ENCODE measurements at regions not wholly inside any gene's neighbourhood (a gene's known extent, or its start where the extent isn't known, plus 50 kb on each side); places are given as distances from the start of the nearest gene placed in this dataset.
"Not testable (repeated sequence)": the region's sequence is repeated elsewhere in the genome, so short reads cannot be mapped to it uniquely, and the experiment has no call there.

DNA sequence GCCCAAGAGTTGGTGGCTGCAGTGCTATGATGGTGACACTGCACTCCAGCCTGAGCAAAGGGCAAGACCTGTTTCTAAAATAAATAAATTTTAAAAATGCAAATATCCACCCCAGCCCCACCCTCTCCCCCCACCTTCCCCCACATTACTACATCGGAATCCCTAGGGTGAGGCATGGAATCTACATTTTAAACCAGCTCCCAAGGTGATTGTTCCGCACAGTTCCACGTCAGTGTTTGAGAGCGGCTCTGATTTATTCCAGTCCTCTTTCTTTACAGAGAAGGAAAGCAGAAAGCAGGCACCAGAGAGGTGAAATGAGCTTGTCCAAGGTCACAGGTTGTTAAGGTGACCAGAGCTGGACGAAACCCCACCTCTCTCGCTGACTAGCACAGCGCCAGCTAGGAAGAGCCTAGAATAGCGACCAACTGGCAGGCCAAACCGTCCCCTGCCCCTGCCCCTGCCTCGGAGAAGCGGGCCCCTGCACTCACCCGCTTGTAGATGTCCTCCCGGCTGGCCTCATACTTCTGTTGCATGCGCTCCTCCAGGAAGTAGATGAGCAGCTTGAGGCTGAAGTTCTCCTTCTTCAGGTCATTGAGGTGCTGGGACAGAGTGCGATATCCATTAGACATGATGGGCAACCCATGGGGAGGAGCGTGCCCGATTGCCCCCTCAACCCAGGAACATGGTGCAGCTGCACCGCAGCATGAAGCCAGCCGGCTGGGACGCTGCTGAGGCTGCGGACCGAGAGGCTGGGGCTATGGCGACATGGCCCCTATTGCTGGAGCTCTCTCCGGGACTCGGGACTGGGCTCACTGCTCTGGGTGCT is 103.7 kb upstream of the NBPF26 start:
- not testable (repeated sequence) for DNase-seq

DNA sequence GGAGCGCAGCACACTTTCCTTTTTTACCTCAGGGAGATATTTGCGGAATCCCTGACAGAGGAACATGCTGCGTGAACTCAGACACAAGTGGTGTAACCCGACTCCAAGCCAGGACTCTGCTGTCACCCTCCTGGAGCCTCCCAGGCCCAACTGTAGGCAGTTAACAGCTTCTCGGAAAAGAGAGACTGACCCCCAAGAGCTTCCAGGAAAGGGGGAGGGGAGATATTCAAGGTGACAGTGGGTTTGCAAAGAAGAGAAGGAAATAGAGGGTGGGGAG is 103.1 kb upstream of the NBPF26 start:
- not testable (repeated sequence) for DNase-seq

DNA sequence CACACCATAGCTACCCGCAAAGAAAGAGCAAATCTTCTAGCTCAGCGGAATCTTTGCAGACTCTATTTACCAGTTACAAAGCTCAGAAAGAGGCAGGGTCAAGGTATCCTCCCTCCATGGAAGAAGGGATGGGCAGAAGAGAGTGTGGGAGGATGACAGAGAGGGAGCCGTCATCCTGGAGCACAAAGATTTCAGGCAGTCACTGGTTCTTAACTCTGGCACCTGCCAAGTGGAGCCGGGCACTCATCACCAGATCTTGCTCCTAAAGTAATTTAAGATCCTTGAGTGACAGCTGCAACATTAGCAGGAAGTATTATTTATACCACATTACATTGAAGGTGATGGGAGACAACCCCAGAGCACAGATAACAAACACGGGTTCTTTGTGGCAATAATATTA is 102.5 kb upstream of the NBPF26 start:
- DNase-seq, result not testable (repeated sequence)

DNA sequence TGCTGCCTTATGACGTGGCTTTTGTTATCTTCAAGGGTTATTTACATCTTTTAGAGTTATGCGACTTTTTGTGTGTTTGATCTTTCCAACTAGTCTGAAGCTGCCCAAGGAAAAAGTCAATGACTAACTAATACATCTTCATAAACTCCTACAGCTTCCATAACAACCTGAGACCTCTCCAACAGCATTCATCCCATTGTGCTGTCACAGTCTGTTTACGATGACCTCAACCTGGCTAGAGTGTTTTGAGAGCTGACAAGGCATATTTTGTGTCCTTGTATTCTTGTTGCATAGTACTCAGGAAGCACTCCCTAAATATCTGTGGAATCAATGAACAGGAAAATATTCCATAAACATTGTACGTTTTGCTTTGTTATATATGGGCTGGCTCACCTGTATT is 100.2 kb upstream of the NBPF26 start:
- DNase-seq, result not testable (repeated sequence)

DNA sequence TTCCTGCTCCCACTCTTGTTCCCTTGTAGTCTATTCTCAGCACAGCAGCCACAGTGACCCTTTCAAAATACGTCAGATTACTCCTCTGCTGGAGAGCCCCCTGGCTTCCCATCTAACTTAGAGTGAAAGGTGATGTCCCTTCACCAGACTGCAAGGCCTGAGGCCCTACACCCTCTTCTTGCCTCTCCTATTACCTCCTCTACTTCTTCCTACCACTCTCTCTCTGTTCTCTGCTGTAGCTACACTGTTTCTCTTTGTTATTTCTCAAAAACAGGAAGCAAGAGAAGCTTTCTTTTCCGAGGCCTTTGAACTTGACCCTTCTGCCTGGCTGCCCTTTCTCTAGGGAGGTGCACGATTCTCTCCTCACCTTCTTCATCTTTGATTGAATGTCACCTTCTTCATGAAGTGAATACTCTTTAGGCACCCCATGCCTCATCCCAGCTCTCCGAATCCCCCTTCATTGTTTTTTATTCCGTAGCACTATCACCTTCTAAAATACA is 99.1 kb upstream of the NBPF26 start:
- not testable (repeated sequence) for DNase-seq

DNA sequence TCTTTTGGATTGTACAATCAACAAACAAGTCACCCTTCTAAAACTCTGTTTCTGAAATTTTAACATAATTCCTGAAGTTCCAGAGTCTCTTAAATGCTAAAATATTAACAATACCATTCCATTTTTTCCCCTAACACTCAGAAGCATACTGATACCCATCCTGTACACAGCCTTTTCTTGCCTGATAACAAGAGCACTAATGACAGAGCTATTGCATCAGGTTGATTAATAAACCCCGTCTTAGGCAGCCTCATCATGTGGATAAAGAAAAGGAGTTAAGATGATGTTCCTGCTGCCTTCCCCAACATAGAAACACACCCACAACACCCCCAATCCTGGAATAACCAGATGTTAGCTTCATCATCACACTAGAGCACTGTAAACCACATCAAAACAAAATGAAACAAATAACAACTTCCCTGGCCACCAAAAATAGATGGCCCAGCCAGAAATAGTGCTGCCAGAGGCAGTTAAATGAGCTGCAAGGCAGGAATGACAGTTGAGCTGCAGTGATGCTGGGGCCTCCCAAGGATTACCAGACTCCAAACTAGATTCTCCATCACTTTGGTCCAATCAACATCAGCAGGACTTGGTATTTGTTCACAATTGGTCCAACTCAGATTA is 93.8 kb upstream of the NBPF26 start:
- not testable (repeated sequence) for DNase-seq

DNA sequence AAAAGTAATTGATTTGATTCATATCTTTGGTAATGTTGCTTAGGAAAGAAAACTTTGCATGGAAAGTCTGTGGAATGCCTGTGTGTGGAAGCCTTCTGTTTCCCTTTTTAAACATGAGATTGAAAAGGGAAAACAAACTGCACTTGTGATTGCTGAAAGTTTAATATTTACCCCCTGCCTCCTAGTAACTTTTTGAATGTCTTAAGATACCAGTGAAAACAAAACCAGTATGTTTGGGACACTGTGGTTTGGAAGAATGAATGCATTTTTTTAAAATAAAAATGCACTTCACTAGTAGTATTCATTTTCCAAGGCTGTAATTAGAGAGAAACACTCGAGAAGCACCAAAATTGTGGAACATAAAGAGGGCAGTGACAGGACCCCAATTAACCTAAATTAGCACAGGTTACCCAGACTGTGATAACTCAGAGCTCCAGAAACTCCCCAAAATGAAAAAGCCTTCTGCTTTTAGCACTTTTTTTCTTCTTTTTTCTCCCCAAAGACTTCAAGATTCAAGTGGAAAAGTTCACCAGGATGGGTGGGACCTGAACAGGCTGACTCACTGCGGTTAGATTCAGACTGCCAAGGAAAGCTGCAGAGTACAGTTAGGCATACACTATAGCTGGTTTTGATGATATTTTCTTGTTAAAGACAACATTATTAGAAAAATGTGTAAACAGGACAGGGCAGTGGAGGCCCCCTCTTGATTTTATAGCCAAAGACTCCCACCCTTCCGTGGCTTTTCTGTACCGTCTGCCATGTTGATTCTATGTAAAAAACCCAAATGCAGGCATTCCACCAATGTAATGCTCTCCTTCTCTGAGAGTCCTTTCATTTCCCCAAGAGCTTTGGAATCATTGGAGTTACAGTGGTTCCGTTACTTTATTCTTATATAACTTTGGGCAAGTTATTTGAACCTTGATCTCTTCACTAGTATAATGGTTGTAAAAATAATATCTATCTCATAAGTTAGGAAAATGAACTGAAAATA is 88.6 kb upstream of the NBPF26 start:
- not testable (repeated sequence) for DNase-seq

DNA sequence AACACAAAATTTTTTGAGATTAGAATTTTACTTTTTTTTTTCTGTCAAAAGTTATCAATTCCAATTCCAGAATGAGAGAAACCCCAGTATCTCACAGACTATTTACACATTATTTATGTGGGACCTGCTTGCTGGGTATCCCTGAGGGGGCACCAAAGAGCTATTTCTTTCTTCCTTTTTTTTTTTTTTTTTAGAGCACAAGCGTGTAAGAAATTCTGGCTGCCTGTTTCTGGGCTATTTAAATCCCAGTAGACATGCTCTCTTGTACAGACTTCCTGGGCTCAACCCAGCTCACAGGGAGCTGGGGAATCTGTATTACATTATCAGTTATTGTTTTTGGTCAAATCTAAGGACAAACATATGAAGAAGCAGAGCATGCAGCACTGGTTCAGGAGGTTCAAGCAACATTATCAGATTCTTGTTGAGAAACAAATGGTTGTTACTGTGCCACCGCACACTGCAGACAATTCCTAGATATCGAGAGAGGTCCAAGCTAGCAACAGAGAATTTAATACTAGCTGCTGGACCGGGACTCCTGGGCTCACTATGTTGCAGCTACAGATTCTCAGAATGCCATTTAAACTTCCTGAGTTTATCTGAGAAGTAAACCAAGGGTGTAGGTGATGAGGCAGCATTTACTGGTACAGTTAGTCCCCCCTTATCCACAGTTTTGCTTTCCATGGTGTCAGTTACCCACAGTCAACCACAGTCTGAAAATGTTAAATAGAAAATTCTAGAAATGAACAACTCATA is 83.3 kb upstream of the NBPF26 start:
- not testable (repeated sequence) for DNase-seq

DNA sequence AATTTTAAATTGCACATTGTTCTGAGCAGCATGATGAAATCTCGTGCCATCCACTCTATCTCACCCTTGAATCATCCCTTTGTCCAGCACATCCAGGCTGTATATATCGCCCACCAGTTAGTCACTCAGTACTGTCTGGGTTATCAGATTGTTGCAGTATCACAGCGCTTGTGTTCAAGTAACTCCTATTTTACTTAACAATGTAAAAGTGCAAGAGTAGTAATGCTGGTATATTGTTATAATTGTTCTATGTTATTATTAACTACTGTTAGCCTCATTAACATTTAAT is 82.8 kb upstream of the NBPF26 start:
- not testable (repeated sequence) for DNase-seq

DNA sequence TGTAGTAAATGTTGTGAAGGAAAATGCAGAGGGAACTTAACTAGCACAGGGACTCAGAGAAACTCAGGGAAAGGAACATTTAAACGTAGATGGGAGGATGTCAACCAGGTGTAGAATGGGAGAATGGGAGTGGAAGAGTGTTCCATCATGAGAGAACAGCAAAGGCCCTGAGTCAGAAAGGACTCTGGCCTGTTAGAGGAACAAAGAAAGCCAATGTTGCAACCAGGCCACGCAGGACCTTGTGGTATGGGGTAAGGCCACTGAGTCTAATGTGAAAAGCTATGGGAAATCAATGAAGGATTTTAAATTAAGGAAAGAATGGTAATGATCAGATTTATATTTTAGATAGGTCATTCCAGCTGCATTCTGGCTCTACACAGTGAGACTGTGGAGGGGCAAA is 76.6 kb upstream of the NBPF26 start:
- not testable (repeated sequence) for DNase-seq

DNA sequence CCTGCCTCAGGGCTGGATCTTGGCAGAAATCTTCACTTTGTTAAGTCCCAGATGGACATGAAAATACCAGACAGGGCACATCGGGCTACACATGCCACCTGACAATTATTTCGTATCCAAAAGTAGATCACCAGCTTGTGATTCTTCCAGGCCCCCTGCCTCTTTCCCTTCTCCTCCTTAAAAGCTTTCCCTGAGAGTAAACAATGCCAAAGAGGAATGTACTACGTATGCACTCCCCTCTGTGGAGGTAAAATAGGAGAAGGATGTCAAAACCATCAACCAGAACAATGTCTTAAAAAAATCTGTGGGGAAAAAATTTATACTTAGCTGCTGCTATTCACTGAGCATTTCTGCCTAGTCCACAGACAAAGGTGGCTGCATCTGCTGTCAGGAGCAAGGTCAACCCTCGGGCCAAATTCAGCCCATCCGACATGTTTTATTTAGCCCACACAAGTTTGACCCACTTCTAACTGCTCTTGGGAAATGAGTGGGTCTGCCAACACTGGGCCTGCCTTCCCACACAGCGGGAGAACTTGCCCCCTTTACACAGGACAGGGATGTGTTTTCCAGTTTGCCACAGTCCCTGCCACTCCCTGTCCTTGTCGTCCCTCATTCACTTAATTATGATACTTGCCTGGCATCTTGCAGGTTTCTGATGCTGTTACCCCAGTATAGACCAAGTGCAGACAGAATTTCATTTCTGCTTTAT is 74.7 kb upstream of the NBPF26 start:
- not testable (repeated sequence) for DNase-seq

DNA sequence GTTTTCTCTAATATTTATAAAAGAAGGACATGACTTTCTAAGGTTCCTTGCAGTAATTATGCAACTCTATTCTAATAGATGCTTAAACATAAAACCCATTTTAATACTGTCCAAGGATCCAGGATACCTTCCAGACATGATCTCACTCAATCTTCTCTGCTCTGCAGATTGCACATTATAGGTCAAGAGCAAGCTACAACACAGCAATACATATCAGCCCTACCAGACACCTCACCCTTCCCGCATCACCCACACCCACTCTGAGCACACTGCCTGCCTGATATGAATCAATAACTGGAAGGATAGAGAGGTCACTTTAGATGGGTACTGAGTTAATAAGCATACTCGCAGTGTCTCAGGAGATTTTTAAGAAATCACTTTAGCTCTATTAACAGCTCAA is 74.0 kb upstream of the NBPF26 start:
- not testable (repeated sequence) for DNase-seq

DNA sequence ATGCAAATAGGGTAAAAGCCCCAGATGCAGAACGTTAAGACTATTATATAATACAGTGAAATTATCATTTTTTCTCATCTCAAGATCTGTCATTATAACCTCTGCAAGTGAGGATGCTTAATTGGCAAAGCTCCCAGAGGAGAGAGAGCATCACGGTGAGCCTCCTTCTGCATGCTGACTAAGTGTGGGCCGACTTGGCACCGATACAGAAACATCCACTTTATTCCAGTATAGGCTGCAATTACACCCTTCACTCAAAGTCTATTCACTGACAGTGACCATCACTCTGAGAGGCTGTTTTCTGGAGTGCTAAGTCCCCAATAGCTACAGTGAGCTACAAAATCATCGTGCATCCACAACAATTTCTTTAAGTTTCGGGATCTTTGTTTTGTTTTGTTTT is 69.6 kb upstream of the NBPF26 start:
- DNase-seq, result not testable (repeated sequence)

DNA sequence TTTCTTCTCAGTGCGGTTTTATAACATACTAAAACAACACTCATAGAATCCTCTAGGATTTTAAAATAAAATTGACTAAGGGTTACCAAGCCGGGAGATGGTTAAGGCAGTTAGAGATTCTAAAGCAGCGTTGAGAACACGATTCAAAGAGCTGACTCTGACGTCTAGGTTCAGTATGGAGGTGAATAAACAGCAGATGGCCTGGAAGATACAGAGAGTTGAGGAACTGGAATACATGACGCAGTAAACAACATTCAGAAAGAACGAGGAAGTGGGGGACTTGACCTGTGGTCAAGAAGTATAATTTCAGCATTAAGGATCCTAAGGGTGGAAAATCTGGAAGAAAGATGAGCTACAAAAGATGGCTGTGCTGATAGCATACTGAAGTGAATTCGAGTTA is 68.4 kb upstream of the NBPF26 start:
- DNase-seq, result not testable (repeated sequence)

DNA sequence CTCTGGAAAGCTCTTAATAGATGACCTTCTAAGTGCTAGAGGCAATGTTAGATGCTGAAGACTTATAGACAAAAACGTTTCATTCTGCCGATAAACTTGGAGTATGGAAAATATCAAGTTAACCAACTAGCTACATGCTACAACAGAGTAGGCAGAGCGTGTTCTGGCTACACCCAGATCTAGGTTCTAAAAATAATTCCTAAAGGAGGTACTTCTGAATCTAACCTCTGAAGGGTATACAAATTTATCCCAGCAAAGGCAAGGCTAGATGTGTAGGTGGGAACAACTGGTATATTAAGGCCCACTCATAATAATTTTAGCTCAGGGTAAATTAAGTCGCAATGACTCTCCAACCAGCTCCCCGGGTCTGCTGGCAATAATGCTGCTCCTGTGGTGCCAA is 67.6 kb upstream of the NBPF26 start:
- DNase-seq, result not testable (repeated sequence)

DNA sequence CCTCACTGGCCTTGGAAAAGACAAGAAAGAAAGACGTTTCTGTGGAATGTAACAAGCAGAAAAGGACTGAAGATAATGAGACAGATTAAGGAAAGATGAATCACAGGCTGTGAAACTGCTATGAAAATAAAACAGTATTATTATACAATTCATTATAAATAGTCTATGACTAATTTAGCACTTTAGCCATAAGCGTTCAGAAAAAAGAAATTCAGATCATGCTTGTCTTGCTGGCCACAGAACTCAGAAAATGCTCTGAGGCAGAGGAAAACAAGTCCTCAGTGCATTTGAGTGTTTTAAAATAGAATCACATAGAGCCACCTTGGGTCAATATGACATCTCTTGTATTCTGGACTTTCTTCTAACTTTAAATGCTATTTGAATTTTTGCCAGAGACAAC is 65.9 kb upstream of the NBPF26 start:
- DNase-seq, result not testable (repeated sequence)

DNA sequence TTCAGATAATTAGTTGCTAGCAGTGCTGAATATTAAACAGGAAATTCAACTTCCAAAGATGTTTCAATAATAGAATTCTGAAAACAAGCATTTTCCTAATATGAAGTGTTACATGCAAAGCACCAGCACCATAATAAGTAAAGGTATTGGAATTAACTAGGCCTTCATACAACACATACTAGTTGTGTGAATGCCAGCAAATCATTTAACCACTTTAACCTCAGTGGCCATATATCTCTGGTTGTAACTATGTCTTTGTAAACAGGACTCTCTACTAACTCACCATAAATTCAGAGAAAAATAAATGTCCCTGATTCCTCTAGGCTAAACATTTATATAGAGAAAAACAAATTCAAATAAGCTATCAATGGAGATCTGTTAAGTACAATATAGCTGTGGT is 65.1 kb upstream of the NBPF26 start:
- not testable (repeated sequence) for DNase-seq

DNA sequence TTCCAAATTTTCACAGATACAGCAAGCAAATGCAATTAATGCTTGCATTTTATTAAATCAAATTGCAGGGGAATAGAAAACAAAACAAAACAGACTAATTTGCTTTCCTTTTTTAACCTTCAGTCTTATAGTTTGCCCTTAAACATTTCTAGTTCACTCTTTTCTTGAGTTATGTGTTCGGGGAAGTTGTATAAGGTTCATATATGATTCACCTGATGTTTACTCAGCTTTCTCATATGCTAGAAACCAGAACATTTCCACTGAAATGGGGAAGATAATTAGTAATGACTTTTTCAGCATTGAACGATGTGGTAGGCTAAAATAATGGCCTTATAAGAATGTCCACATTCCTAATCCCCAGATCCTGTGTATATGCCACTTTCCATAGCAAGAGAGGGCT is 64.6 kb upstream of the NBPF26 start:
- DNase-seq, result not testable (repeated sequence)

DNA sequence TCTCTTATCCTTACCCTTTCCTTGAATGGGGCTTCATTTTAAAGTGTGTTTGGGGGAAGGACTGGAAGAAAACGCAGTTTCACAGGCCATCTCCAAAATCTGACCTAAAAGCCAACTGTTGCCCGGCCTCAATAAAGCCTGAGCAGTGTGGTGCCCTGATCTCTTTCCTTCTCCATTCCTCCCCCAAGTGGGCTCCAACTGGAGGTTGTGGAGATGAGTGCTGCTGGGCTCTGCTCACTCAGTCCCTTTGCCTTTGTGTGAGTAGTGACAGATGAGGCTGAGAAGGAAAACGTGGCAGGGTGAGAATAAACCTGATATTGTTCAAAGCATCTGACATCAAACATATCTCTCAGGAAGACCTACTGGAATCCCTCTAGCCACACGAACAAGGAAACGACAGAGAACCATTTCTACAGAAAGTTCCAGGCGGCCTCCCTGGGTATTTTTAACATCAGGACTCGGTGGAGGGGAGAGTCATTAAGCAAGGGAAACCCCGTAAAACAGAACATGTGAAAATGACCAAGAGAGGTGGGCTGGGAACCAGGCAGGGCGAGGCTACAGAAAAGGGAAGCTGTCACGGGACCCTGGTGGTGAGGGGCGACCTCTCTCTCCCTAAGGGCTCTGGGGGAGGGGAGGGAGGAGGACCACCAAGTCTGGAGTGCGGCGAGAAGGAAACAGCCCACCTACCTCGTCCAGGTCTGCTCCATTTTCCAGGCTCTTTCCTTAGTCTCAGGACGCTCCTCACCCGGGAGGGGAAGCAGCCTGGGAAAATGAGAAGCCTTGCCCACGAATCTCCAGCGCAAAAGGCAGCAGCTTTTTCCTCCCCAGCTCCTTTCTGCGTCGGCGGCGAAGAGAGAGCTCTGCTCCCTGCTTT is 59.1 kb upstream of the NBPF26 start:
- DNase-seq, result not testable (repeated sequence)

DNA sequence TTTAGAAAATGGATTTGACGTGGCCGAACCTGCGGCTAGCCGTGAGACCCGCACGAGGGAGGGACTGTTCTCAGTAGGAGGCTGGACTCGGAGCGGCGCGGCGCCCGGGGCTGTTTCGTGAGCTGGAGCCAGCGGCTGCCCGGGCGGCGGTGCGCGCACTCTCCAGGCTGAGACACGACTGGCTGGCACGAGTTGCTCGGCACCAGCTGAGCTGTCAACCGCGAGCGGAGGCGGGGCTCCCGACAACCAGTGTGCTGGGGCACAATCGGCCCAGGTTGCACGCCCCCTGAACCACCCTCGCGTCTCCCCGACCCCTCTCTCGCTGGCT is 58.5 kb upstream of the NBPF26 start:
- DNase-seq, result not testable (repeated sequence)

DNA sequence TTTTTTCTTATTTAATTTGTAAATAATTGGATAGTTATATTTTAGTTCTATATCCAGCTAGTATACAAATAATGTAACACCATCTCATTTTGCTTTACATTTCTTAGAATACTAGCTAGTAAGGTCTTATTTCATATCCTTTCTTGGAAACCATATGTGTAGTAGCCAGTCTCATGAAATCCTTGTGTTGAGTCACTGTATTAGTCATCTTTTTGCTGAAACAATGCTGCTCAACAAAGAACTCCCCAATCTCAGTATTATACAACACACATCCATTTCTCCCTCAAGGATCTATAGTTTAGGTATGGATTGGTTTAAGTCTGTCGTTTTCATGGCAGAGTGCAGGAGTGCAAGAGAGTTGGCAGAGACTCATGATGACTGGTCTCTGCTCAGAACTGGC is 55.6 kb upstream of the NBPF26 start:
- not testable (repeated sequence) for DNase-seq
